Endothelial cell of umbilical vein (primary cell): ENCODE measurements at regions not wholly inside any gene's neighbourhood (a gene's known extent, or its start where the extent isn't known, plus 50 kb on each side); places are given as distances from the start of the nearest gene placed in this dataset.

Source experiments
- BruUV-seq: library from RNA; stranded (reverse); fragments of 400-500 nt; replicated peaks from 2 replicates; lab custom pipeline; 2021; lab: Mats Ljungman, UMichigan
- CTCF ChIA-PET: fragments of 300-600, 350-600 bp; sonication (Branson Sonifier 250); formaldehyde crosslinking; loops from one replicate; lab custom pipeline; 2021; ENCODE audit warnings: antibody characterized with exemption, inconsistent platforms; lab: Charles Lee
- POLR2A ChIA-PET: fragments of 300-600, 350-600 bp; sonication (Branson Sonifier 250); formaldehyde crosslinking; loops from one replicate; lab custom pipeline; 2021; ENCODE audit warnings: antibody characterized with exemption, inconsistent platforms; lab: Charles Lee
- DNase-seq: peaks from one replicate; pipeline ENCODE4 v3.0.0-alpha.2; 2011; ENCODE audit warnings: low read depth, low spot score
- FAIRE-seq: peaks from 2 replicates; lab custom pipeline; 2011; peaks lifted over from hg19 to GRCh38; lab: Jason Lieb, UNC
- H2AFZ ChIP-seq: 2 replicates; pipeline ENCODE4 v1.6.0; 2012; ENCODE audit warnings: low read depth, low read length, control low read depth, inconsistent platforms
- H3K27ac ChIP-seq: 2 replicates; pipeline ENCODE4 v1.5.1; 2011; ENCODE audit warnings: low read depth, mild to moderate bottlenecking, control low read depth, low read length, moderate library complexity; ENCODE audit not compliant: insufficient read depth
- H3K27me3 ChIP-seq, 2 experiments: 2 replicates each; pipeline versions ENCODE4 v1.6.0 to v1.6.1; 2011; ENCODE audit warnings: low read length in 2 of 2, mixed read lengths in 1 of 2; ENCODE audit not compliant: control insufficient read depth in 2 of 2, insufficient read depth in 2 of 2
- H3K36me3 ChIP-seq, 2 experiments: 2 replicates in 1 of 2; 3 replicates in 1 of 2; pipeline ENCODE4 v1.5.1; 2011; ENCODE audit warnings: low read length in 2 of 2, mild to moderate bottlenecking in 1 of 2, moderate library complexity in 1 of 2; ENCODE audit not compliant: control insufficient read depth in 2 of 2, insufficient read depth in 2 of 2; ENCODE audit errors: extremely low read depth in 1 of 2
- H3K4me1 ChIP-seq: 3 replicates; pipeline ENCODE4 v1.5.1; 2011; ENCODE audit warnings: mild to moderate bottlenecking, low read length; ENCODE audit not compliant: control insufficient read depth, insufficient read depth; ENCODE audit errors: extremely low read depth
- H3K4me2 ChIP-seq: 2 replicates; pipeline ENCODE4 v1.6.1; 2011; ENCODE audit warnings: low read length, control low read depth, mixed read lengths; ENCODE audit not compliant: insufficient read depth
- H3K4me3 ChIP-seq, 3 experiments: fragments of 200-600 bp in 1 of 3; sonication (generic), shearing (Covaris generic) in 1 of 3; replicated peaks in 1 of 3; 2 replicates each; pipeline ENCODE4 v1.5.1; 2011 to 2016; ENCODE audit warnings: control low read depth in 3 of 3, low read length in 3 of 3, mild to moderate bottlenecking in 2 of 3, inconsistent platforms in 1 of 3, low read depth in 1 of 3, moderate library complexity in 1 of 3; ENCODE audit not compliant: insufficient read depth in 1 of 3
- H3K79me2 ChIP-seq: 2 replicates; pipeline ENCODE4 v1.6.0; 2012; ENCODE audit warnings: low read length, inconsistent platforms; ENCODE audit not compliant: control insufficient read depth, insufficient read depth
- H3K9ac ChIP-seq: replicated peaks from 2 replicates; pipeline ENCODE3; 2011; ENCODE audit warnings: low read length, control low read depth; ENCODE audit not compliant: insufficient read depth; ENCODE audit errors: extremely low read depth
- H3K9me1 ChIP-seq: replicated peaks from 3 replicates; pipeline ENCODE4 v1.6.0; 2011; ENCODE audit warnings: mild to moderate bottlenecking, low read length; ENCODE audit not compliant: control insufficient read depth, insufficient read depth; ENCODE audit errors: extremely low read depth
- H3K9me3 ChIP-seq: replicated peaks from 2 replicates; pipeline ENCODE4 v1.5.1; 2012; ENCODE audit warnings: low read length, inconsistent platforms; ENCODE audit not compliant: control insufficient read depth, insufficient read depth
- H4K20me1 ChIP-seq: replicated peaks from 2 replicates; pipeline ENCODE3; 2011; ENCODE audit warnings: mild to moderate bottlenecking, low read length; ENCODE audit not compliant: control insufficient read depth, insufficient read depth; ENCODE audit errors: extremely low read depth
- EZH2 ChIP-seq: IDR thresholded peaks from 2 replicates; pipeline ENCODE4 v1.6.1; 2012; ENCODE audit warnings: borderline replicate concordance, low read depth, mild to moderate bottlenecking, moderate library complexity, low read length, inconsistent platforms; ENCODE audit not compliant: severe bottlenecking
- FOS ChIP-seq: IDR thresholded peaks from 2 replicates; pipeline ENCODE4 v1.6.1; 2011; ENCODE audit warnings: mild to moderate bottlenecking, low read length, moderate library complexity, borderline replicate concordance; ENCODE audit not compliant: insufficient read depth
- GATA2 ChIP-seq: IDR thresholded peaks from 2 replicates; pipeline ENCODE4 v1.7.0; 2011; ENCODE audit warnings: low read depth, mild to moderate bottlenecking, moderate library complexity, mixed read lengths, low read length; ENCODE audit not compliant: insufficient read length, insufficient read depth
- JUN ChIP-seq: IDR thresholded peaks from 2 replicates; pipeline ENCODE4 v1.6.1; 2011; ENCODE audit warnings: borderline replicate concordance, low read depth; ENCODE audit not compliant: insufficient read length, insufficient read depth
- MYC ChIP-seq: IDR thresholded peaks from one replicate; pipeline ENCODE4 v1.6.1; 2011; ENCODE audit warnings: mild to moderate bottlenecking, low read depth, low read length
- POLR2A ChIP-seq: IDR thresholded peaks from 2 replicates; pipeline ENCODE4 v1.6.1; 2012; ENCODE audit warnings: low read depth, mild to moderate bottlenecking, control low read depth, low read length
- POLR2AphosphoS5 ChIP-seq: IDR thresholded peaks from 2 replicates; pipeline ENCODE4 v1.6.1; 2012; ENCODE audit warnings: low read depth, mild to moderate bottlenecking, control low read depth, low read length, moderate library complexity; ENCODE audit not compliant: insufficient read depth
- dilution Hi-C: fragments of 300-500 bp; cut with MboI; formaldehyde crosslinking; loops from one replicate; pipeline ENCODE4 v1.15.0; 2019; ENCODE audit warnings: low sequenced_read_pairs; ENCODE audit not compliant: extremely low pct_ligation_motif_present
- intact Hi-C: fragments of 100-400 bp; cut with micrococcal nuclease; formaldehyde crosslinking; loops from one replicate; pipeline ENCODE4 v1.10.0; 2022
- TF ChIP-seq, protein P1 (sequence below), 2 donors: IDR thresholded peaks; 1 replicate in 1 of 2; 2 replicates in 1 of 2; pipeline ENCODE4 v1.5.1; 2011; ENCODE audit warnings: low read length in 2 of 2, mild to moderate bottlenecking in 2 of 2, moderate library complexity in 2 of 2, control low read depth in 1 of 2, inconsistent platforms in 1 of 2, low read depth in 1 of 2; ENCODE audit not compliant: insufficient read depth in 1 of 2; ENCODE audit errors: extremely low read depth in 1 of 2
- TF ChIP-seq, protein P2 (sequence below): IDR thresholded peaks from 2 replicates; pipeline ENCODE4 v1.6.1; 2011; ENCODE audit not compliant: insufficient read depth, insufficient read length

DNA sequence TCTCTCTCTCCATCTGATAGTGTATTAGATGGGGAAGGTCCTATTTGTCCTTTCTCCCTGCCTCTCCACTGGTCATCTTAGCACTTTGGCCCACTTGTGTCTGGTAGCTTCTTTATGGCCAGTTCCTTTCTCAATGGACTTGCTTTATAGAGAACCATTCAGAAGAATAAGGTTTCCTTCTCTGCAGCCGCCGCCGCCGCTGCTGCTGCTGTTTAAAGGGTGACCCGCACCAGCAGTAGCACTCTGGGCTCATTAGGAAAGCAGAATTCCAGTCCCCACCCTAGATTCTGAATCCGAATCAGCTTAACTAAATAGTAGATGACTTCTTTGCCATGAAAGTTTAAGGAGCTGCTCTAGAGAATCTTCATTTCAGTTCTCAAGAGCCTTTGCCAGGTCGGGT lies 490.2 kb downstream of the FOXO1 start:
- ChIA-PET POLR2A (no interaction called here), CTCF (interaction anchor here (1.0 kb wide), 1 partner anchor 10 kb away, joined by 5 read pairs; no protein-coding TSS in a partner anchor)
- intact Hi-C loops (no loop called here), dilution Hi-C loops (no loop called here)
- Histone ChIP-seq H3K4me3 (no peak overlapping the region), H2AFZ (no peak overlapping the region), H3K27ac (no peak overlapping the region), H3K36me3 (no peaks in the 10 kb centered on the region), H3K9ac (no peak overlapping the region), H3K79me2 (no peaks in the 10 kb centered on the region), H3K4me1 (no peaks in the 10 kb centered on the region), H4K20me1 (no peaks in the 10 kb centered on the region), H3K9me1 (no peaks in the 10 kb centered on the region), H3K9me3 (no peaks in the 10 kb centered on the region), H3K4me2 (no peak overlapping the region), H3K27me3 (no peaks in the 10 kb centered on the region)
- no TSS peak for BruUV-seq
- DNase-seq (no peak), FAIRE-seq (no peak)
- TF ChIP-seq JUN (no peak), GATA2 (no peak), EZH2 (no peak)
- TF ChIP-seq, protein P1, sequence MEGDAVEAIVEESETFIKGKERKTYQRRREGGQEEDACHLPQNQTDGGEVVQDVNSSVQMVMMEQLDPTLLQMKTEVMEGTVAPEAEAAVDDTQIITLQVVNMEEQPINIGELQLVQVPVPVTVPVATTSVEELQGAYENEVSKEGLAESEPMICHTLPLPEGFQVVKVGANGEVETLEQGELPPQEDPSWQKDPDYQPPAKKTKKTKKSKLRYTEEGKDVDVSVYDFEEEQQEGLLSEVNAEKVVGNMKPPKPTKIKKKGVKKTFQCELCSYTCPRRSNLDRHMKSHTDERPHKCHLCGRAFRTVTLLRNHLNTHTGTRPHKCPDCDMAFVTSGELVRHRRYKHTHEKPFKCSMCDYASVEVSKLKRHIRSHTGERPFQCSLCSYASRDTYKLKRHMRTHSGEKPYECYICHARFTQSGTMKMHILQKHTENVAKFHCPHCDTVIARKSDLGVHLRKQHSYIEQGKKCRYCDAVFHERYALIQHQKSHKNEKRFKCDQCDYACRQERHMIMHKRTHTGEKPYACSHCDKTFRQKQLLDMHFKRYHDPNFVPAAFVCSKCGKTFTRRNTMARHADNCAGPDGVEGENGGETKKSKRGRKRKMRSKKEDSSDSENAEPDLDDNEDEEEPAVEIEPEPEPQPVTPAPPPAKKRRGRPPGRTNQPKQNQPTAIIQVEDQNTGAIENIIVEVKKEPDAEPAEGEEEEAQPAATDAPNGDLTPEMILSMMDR (IDR thresholded peaks at IDR 0.05; ENCODE audit: extremely low read depth in 1 of 2, insufficient read depth in 1 of 2, low read depth in 1 of 2, low read length in 2 of 2): no peak

DNA sequence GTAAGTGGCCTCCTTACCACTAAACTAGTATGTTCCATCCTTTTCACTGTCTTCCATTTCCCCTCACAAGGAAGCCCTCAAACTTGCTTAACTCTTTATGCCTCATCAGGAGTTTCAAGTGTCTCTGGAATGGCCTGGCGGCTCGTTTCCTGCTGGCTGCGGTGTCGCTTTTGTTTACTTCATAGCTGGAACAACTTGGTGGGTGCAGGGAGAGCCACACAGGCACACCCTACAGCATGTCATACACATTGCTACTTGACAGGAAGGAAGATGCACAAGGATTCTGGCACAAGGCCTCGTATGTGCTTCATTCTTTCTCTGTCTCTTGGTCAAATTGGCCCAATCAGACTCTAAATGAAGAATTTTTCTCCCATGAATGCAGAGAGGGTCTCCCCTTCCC lies 488.3 kb downstream of the FOXO1 start:
- H3K4me3 ChIP-seq: no peak overlapping the region
- BruUV-seq: no TSS peak
- dilution Hi-C loops: no loop called here
- H2AFZ ChIP-seq: no peak overlapping the region
- ChIA-PET CTCF (no interaction called here), POLR2A (no interaction called here)
- H3K9me3 ChIP-seq: no peaks in the 10 kb centered on the region
- no peaks in the 10 kb centered on the region for H3K27me3 ChIP-seq
- H4K20me1 ChIP-seq: no peaks in the 10 kb centered on the region
- no peaks in the 10 kb centered on the region for H3K79me2 ChIP-seq
- TF ChIP-seq EZH2 (no peak), GATA2 (no peak), MYC (no peak), JUN (no peak), POLR2A (no peak), FOS (no peak), POLR2AphosphoS5 (no peak)
- TF ChIP-seq, protein P1 (IDR thresholded peaks at IDR 0.05; ENCODE audit: extremely low read depth in 1 of 2, insufficient read depth in 1 of 2, low read depth in 1 of 2, low read length in 2 of 2): no peak
- TF ChIP-seq, protein P2, sequence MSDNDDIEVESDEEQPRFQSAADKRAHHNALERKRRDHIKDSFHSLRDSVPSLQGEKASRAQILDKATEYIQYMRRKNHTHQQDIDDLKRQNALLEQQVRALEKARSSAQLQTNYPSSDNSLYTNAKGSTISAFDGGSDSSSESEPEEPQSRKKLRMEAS: no peak
- H3K36me3 ChIP-seq: no peaks in the 10 kb centered on the region
- no peak overlapping the region for H3K4me2 ChIP-seq
- H3K27ac ChIP-seq: no peak overlapping the region
- DNase-seq (no peak), FAIRE-seq (no peak)
- intact Hi-C loops: no loop called here
- no peaks in the 10 kb centered on the region for H3K9me1 ChIP-seq
- no peaks in the 10 kb centered on the region for H3K4me1 ChIP-seq
- no peak overlapping the region for H3K9ac ChIP-seq
